ENCODE measurements at regions not wholly inside any gene's neighbourhood (a gene's known extent, or its start where the extent isn't known, plus 50 kb on each side); places are given as distances from the start of the nearest gene placed in this dataset.

DNA sequence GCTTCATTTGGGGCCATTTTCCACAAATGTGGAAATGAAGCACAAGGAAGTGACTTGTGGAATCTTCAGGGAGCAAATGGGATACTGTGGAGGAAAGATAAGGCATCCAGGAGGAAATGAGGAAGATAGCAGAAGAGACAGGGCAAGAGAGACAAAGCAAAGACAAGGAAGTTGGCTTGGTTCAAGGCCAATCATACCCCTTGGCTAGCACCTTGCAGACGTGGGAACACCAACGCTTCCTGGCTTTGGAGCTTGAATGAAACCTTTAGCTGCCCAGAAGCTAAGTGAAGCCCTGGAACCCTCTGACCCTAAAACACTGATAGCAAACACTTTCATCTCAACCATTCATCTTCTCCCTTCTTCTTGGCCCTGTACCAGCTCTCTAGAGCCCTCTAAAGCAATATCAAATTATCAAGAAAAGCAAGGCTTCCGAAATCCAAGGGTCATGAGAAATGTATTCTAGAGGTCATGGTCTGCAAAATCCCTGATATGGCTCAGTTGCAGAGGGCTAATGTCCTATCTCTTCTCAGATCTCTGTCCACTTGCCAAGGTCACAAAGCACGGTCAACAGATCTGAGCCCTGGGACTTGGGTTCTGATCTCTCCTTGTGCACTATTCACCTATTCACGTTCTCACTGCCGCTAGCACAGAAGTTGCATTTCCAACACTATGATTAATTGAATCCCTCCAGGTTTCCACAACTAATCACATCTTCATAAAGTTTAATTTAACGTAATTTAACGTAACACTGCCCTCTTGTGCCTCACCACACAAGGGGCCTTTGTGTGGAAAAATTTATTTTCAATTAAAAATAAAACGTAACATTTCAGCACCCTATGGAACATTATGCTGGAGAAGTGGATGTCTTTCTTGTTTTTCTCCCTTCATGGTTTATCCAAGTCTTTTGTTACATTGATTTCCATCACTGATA lies 557.6 kb upstream of the ADAMTS9 start:
- Histone ChIP-seq H3K27me3 (ENCODE audit: control insufficient read depth, insufficient read depth, low read length) (no peaks in the 10 kb centered on the region), H3K36me3 (ENCODE audit: control insufficient read depth, insufficient read depth, low read length) (no peaks in the 10 kb centered on the region), H3K4me3 (ENCODE audit: low read depth, low read length) (no peak overlapping the region)
- FAIRE-seq (no peak), DNase-seq (ENCODE audit: low read depth) (peak; percentile 5)
- TF ChIP-seq, protein P1, sequence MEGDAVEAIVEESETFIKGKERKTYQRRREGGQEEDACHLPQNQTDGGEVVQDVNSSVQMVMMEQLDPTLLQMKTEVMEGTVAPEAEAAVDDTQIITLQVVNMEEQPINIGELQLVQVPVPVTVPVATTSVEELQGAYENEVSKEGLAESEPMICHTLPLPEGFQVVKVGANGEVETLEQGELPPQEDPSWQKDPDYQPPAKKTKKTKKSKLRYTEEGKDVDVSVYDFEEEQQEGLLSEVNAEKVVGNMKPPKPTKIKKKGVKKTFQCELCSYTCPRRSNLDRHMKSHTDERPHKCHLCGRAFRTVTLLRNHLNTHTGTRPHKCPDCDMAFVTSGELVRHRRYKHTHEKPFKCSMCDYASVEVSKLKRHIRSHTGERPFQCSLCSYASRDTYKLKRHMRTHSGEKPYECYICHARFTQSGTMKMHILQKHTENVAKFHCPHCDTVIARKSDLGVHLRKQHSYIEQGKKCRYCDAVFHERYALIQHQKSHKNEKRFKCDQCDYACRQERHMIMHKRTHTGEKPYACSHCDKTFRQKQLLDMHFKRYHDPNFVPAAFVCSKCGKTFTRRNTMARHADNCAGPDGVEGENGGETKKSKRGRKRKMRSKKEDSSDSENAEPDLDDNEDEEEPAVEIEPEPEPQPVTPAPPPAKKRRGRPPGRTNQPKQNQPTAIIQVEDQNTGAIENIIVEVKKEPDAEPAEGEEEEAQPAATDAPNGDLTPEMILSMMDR (IDR thresholded peaks at IDR 0.05; ENCODE audit: insufficient read depth, low read length, severe bottlenecking): no peak

DNA sequence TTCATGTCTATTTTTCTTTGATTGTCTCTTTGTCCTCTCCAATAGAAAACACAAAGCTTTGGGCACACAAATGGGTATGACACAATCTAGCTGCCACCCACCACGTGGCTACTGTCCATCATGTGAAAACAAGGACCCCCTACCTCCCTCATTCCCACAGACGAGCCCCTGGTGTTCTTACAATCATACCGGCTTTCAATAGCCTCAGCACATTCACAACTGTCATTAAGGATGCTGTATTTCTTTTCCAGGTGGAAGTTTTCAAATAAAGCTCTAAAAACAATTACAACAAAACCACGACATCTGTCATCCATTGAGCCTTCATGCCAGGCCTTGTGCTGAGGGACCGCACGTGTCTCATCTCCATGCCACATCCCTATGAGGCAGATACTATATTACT lies 552.6 kb upstream of the ADAMTS9 start:
- H3K4me3 ChIP-seq (ENCODE audit: low read depth, low read length): no peak overlapping the region
- FAIRE-seq (no peak), DNase-seq (ENCODE audit: low read depth) (no peak)
- H3K27me3 ChIP-seq (ENCODE audit: control insufficient read depth, insufficient read depth, low read length): no peaks in the 10 kb centered on the region
- TF ChIP-seq, protein P1 (IDR thresholded peaks at IDR 0.05; ENCODE audit: insufficient read depth, low read length, severe bottlenecking): no peak
- no peaks in the 10 kb centered on the region for H3K36me3 ChIP-seq (ENCODE audit: control insufficient read depth, insufficient read depth, low read length)

GRCh38 chr3:65238652-65239051 lies 550.9 kb upstream of the ADAMTS9 start:
- H3K4me3 ChIP-seq (ENCODE audit: low read depth, low read length): no peak overlapping the region
- FAIRE-seq: no peak
- no peaks in the 10 kb centered on the region for H3K27me3 ChIP-seq (ENCODE audit: control insufficient read depth, insufficient read depth, low read length)
- no peak for DNase-seq (ENCODE audit: low read depth)
- H3K36me3 ChIP-seq (ENCODE audit: control insufficient read depth, insufficient read depth, low read length): no peaks in the 10 kb centered on the region
- TF ChIP-seq, protein P1 (IDR thresholded peaks at IDR 0.05; ENCODE audit: insufficient read depth, low read length, severe bottlenecking): no peak

GRCh38 chr3:65234499-65234898 lies 546.7 kb upstream of the ADAMTS9 start:
- Histone ChIP-seq H3K27me3 (ENCODE audit: control insufficient read depth, insufficient read depth, low read length) (no peaks in the 10 kb centered on the region), H3K36me3 (ENCODE audit: control insufficient read depth, insufficient read depth, low read length) (no peaks in the 10 kb centered on the region), H3K4me3 (ENCODE audit: low read depth, low read length) (no peak overlapping the region)
- no peak for FAIRE-seq
- no peak for DNase-seq (ENCODE audit: low read depth)
- TF ChIP-seq, protein P1 (IDR thresholded peaks at IDR 0.05; ENCODE audit: insufficient read depth, low read length, severe bottlenecking): no peak

- Histone ChIP-seq H3K36me3 (ENCODE audit: control insufficient read depth, insufficient read depth, low read length) (no peaks in the 10 kb centered on the region), H3K4me3 (ENCODE audit: low read depth, low read length) (no peak overlapping the region), H3K27me3 (ENCODE audit: control insufficient read depth, insufficient read depth, low read length) (no peaks in the 10 kb centered on the region)
- no peak for FAIRE-seq
- TF ChIP-seq, protein P1 (IDR thresholded peaks at IDR 0.05; ENCODE audit: insufficient read depth, low read length, severe bottlenecking): no peak
- no peak for DNase-seq (ENCODE audit: low read depth)
These were observed 545.8 kb upstream of the ADAMTS9 start for GRCh38 chr3:65233561-65233960.

Data from bronchial epithelial cell (primary cell).